HG02642 (cell line): ENCODE measurements at regions not wholly inside any gene's neighbourhood (a gene's known extent, or its start where the extent isn't known, plus 50 kb on each side); places are given as distances from the start of the nearest gene placed in this dataset.

Source experiments
- ATAC-seq: cut with Tn5 transposase; IDR thresholded peaks from one replicate; pipeline ENCODE4 v1.9.1; 2021; ENCODE audit warnings: mild to moderate bottlenecking; ENCODE audit not compliant: unreplicated experiment, poor library complexity

DNA sequence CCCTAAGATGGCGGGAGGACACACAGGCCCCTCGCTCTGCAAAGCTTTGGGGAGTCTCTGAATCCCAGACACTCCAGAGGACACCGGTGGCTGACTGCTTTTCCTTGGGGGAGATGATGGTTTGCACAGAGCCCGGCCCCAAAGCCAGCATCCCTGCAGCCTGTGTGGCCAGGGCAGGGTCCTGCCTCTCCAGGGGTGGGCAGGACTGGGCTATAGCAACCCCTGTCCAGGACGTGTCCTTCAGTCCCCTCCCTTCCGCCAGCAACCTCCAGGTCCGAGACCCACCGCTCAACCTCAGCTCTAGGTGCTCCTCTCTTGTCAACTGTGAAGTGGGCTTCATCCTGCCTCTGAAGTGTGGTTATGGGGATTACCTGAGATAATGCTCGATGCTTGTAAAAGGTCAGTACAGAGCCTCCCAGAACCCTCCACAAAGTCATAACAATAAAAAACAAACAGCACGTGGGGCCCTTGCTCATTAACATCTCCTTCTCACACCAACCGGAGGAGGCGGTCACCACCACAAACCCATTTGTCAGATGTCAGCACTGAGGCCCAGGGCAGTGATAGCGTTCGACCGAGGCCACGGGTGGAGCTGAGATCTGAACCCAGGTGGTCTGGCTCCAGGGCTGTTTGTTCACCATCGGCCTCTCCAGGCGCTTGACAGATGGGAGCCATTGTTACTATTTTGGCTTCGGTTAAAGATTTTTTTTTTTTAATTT is 304.8 kb downstream of the IRF8 start:
- ATAC-seq = no peak

DNA sequence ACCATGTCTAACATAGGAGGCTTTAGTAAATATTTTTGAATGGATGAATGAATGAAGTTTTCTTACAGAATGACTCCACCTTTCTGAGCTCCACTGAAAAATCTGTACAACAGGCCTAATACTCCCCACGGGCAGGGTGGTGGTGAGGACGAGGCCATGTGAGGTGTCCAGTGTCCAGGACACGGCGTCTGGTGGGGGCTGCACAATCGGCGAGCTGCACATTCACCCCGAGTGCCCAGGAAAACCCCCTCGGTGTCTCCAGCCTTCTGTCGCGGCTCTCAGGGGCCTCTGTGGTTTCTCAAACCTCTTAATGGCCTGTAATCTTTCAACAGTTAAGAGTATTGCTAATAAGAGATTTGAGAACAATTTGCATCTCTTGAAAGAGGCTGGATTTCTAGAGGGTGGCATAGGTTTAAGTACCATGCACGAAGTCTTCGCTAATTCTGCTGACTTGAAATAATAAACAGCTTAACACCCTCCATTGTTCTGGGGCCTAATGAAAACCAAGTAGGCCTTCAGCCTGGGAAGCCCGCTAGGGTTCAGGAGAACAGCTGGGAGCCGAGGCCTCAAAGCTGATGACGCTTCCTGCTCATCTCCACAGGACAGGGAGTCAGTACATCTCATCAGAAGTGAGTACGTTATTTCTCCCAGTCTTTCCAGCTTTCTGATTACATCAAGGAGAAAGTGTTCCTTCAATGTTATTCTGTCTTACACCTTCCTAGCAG is 304.6 kb upstream of the FOXF1 start:
- ATAC-seq = no peak

DNA sequence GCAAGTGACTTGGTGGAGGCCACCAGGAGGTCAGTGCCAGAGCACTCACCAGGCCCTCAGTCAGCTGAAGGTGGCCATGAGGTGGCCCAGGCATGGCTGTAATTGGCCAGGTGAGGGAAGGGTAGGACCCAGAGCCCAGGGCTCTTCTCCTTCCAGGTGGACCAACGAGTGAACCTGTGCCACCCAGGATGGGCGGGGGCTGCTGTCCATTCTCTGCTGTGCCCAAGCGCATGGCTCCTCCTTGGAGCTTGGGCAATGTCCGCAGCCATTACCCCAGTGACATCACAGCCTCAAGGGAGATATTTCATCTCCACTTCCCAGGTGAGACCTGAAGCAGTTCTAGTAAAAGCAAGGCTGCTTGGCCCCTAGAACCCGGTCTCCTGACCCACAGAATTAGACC is 303.0 kb upstream of the FOXF1 start:
- no peak for ATAC-seq

DNA sequence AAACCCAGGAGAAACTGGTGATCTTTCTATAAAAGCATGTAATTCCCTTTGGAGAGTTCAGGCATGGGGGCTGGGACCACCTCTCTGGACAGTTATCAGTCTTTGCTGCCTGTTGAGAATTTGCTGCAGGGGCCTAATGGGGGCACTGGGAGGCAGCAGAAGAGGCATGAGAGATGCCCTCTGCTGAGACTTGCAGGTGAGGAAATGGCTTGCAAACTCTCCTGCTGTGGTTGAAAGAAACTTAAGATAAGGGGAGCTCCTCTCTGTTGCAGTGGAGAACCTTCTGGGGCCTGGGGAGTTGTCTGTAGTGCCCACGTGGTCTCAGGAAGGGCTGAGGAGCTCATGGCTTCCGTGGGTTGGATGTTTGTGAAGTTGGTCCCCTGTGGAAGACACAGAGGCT is 301.1 kb upstream of the FOXF1 start:
- no peak for ATAC-seq

DNA sequence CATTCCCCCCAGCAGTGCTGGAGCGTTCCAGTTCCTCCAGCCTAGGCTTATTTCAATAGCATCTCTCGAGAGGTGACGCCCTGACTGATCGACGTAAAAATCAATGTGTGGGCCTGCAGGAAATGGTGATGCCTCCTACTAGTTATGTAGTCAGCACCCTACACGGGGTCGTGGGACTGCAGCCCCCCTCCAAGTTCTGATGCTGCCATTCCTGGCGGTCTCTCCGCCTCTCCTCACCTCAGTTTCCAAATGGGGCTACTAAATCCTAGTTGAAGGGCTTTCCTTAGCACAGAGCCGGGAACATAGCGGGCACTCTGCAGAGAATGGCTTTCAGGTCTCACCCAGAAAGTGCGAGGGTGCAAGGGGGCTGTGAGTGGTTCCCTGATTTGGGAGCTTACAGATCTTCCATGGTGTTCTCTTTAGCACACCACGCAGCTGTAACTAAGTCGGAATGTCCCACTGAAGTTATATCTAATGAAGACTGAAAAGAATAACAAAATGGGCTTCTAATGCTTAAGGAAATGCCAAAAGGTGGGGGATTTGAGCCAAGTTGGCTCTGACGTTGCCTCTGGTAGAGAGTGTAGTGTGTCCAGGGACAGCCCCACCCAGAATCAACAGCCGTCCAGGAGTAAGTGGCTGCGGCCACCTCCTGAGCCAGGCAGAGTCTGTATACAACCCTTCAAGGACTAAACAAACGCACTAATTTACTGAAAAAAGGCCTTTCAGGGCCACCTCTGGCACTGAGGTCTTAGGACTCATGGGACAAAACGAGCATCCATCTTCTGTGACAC is 299.7 kb upstream of the FOXF1 start:
- no peak for ATAC-seq

DNA sequence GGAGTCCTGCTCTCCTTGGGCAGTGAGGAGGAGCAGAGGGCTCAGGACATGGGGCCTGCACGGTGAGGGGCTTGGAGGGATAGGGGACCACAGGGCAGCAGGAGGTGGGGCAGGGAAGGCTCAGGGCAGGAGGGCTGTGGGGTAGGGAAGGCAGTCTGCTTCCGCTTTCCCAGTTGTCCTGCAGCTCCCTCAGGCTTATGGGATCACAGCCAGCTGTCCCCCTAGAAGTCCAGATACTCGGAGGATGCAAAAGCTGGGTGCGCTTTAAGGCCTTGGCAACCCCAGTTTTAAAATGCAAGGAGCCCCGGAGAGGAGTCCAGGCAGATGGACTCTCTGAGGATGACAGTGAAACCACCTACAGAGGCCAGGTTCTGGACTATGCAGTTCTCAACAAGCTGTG is 299.1 kb upstream of the FOXF1 start:
- ATAC-seq = no peak

DNA sequence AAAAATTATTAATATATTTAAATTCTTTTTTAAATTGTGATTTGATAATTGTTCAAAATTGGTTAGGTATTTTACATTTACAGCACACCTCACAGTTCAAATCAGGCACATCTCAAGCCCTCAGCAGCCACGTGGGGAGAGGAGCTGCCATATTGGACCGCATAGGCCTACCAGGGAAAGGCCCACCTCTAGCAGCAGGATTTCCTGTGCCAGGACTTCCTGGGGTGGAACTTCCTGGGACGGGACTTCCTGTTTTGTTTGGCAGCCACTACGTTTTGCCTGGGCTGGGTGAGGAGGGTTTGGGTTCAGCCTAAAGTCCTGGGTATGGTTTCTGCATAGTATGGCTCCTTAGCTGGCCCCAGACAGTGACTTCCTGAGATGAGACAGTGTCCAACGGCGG is 298.5 kb upstream of the FOXF1 start:
- ATAC-seq = no peak

DNA sequence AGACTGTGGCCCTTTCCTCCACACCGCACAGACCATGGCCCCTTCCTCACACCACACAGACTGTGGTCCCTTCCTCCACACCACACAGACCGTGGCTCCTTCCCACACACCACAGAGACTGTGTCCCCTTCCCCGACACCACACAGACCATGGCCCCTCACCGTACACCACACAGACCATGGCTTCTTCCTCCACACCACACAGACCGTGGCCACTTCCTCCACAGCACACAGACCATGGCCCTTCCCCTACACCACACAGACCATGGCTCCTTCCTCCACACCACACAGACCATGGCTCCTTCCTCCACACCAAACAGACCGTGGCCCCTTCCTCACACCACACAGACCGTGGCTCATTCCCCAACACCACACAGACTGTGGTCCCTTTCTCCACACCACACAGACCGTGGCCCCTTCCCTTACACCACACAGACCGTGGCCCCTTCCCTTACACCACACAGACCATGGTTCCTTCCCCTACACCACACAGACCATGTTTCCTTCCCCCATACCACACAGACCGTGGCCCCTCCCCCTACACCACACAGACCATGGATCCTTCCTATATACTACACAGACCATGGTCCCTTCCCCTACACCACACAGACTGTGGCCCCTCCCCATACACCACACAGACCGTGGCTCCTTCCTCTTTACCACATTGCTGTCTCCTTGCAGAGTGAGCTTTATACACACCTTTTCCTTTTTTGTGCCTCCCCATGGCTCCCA is 297.5 kb upstream of the FOXF1 start:
- ATAC-seq = no peak

DNA sequence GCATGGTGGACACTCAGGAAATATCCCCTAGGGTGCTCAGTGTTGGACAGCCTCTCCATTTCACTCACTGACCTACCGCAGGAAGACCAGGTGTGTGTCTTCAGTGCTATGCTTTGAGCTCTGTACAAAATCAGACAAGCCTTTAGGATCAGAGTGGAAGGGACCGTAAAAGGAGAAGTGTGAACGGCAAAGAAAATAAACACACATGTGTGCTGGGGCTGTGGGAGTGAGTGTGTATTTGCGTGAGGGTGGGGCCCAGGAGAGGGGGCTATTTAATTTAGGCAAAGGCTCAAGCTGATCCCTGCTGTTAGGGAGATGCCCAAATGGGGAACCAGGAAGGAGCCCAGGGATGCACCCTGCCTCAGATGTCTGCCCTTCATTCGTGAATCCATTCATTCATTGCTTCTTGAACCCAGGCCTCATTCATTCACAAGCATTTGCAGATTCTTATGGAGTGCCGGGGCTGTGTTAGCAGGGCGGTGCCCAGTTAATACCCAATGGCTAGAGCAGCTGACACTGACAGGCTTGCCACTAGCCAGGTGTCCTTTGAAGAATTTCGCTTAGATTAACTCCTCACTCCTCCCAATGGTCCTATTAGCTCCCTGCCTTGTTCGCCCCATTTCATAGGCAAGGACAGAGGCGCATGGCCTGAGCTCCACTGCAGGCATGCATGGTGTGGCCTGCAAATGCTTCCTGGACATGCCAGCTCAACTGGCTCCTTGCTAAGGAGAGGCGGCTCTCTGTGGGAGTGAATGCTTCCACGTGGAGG is 296.7 kb upstream of the FOXF1 start:
- ATAC-seq = no peak

DNA sequence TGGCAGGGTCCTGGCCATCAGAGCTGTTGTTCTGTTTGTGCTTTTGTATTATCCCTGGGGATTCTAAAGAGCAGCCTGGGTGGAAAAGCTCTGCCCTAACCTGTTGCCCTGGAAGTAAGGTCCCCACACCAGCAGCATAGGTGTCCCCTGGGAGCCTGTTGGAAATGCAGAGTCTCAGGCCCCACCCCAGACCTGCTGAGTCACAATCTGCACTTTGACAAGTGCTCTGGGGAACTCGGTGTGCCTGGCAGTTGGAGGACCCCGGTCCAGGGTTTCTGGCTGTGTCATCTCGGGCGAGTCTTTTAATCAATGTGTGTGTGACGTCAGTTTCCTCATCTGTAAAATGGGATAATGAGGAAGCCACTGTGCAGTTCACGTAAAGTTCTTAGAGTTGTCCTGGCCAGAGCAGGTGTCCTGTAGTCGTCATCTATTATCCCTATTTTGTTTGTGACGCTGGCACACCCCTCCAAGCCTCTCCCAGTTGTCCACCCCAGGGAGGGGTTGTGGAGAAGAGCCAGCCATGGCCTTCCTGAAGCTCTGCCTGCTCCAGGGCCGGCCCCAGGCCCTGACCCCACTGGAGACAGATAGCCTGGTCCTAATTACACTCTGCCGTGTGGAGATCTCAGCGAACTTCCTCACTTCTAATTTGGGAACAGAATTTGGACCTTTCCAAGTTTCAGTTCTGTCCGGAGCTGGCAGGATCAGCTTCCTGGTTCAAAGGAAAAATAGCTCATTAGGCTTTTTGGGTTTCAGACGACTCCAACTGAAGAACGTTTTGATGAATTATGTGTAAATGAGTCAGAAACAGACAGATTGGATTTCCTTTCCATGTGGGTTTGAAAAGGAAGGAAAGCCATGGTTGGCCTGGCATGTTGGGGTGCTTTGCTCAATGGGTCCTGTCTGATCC is 295.7 kb upstream of the FOXF1 start:
- no peak for ATAC-seq

DNA sequence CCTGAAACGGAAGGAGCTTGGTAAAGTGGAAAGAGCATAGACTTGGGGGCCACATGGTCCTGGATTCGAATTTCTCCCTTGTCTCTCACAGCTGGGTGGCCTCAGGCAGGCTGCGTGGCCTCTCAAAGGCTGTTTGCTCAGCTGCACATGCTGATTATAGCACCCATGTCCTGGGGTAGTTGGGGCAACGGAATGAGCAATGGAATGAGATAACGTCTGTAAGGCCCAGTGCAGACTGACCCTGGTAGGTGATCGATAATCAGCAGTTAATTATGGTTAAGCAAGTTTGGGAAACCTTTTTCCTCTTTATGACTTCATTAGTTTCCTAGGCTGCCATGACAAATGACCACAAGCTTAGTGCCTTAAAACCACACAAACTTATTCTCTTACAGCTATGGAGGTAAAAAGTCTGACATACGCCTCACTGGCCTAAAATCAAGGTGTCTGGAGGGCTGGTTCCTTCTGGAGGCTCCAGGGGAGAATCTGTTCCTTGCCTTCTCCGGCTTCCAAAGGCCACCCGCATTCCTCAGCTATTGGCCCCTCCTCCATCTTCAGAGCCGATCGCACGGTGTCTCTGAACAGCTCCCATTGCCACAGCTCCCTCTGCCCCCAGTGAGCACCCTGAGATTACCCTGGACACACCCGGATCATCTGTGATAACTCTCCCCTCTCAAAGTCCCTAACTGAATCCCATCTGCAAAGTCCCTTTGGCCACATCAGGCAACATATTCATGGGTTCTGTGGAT is 294.9 kb upstream of the FOXF1 start:
- no peak for ATAC-seq

DNA sequence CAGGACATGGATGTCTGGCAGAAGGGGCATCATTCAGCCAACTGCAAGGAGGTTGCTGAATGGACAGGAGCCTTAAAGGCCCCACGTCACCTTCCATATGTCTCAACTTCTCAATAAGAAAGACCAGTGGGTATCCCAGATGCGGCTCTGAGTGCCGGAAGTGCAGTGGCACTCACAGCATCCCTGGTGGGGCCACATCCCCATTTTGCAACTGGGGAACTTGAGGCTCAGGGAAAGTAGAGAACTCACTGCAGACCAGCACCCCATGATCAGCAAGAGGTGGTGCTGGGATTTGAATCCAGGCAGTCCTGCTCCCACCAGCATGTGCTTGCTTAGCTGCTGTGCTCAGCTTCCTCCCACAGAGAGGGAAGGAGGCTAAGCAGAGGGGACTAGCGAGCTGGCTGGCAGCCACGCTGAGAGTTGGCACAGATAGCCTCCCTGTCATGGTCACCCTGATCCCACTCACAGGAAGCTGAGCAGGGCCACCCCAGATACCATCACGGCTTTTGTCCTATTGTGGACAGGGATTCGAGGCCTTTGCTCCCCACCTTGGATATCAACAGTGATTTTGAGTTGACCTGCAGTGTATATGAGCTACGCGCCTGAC is 294.2 kb upstream of the FOXF1 start:
- ATAC-seq = no peak

DNA sequence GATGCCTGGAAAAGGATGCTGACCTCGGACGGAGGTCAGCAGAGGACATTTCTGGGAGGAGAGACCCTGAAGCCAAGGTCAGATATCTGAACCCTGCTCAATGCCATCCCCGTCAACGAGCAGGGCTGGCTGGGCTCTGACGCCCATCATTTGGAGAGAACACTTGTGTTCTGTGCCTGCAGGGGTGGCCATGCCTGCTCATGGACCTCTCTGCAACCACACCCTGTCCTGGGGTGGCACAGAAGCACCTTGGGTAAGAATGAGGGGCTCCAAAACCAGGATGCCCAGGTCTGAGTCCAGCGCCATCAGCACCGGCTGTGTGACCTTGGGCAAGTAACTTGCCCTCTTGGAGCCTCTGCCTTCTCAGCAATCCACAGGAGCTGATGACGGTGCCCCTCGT is 293.7 kb upstream of the FOXF1 start:
- ATAC-seq = no peak

DNA sequence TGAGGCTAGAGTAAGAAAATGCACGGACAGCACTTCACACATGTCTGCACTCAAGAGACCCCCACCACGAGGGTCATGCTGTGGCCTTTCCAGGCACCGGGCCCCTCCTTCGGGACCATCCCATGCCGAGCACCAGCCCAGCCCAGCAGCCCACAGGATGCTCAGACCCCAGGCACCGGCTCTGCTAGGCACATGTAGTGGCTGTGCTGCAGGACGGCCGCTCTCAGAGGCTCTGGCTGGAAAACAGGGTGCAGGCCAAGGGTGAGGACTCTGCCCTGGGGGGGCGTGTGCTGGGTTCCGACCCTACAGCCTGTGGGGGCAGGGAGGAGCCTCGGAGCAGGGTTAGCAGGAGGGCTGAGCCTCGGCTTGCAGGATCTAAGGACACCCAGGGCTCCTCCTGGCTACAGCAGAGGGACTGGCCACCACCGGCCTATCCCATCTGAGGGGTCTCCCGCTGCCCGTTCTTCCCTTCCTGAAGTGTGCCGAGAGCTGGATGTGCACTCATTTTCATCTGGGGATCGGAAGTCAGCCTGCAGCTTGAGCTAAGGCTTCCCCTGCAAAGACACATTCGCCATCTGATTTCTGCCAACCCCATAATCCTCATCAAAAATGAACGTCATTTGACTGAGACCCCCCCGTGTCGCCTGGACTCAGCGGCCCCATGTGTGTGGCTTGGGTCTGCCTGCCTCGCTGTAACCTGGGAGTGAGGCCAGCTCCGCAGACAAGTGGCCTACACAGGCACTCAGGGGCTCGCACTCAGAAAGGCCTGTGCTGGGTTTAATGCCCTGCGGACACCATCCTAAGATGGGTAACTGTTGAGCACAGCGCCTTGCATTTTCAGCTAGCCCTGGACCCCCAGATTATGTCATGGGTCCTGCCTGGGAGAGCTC is 293.1 kb upstream of the FOXF1 start:
- ATAC-seq = no peak

DNA sequence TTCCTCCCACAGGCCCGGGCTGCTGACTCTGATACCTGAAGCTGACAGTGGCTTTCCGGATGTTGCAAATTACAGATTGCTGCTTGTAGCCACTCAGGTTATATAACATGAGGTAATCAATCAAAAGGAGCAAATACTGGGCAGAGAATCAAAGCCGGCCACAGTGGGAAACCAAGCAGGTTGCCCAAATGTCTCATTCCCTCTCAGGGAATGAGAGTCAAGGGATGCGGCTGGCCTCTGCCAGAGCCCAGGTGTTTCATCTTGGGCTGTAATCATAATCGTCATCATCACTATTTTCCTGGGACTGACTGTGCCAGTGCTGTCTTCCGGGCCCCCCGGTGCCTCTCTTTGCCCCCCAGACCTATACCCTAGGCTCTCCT is 292.4 kb upstream of the FOXF1 start:
- ATAC-seq = no peak

DNA sequence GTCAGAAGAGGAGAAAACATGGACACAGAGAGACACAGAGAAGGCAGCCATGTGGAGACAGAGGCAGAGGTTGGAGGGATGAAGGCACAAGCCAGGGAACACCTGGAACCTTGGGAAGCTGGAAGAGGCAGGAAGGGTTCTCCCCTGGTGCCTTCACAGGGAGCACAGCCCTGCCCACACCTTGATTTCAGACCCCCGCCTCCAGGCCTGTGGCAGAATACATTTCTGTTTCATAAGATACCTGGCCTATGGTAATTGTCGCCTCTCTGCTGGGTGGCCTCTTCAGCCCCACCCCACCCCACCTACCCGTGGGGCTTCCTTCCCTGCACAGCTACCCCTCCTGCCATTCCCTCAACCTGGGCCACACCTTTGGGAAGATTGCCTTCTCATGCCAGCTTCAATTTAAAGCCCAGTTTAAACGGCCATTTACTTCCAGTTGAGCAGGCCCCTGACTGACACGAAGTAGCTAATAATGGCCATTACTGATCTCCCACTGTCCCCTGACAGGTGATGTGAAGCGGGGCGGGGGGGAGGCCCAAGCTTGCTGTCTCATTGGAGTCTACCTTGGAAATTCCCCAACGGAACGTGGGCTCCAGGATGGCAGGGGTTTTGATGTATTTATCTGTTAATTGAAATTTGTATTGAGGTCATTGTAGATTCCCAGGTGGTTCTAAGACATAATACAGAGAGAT is 291.7 kb upstream of the FOXF1 start:
- no peak for ATAC-seq
